ENCODE measurements at regions not wholly inside any gene's neighbourhood (a gene's known extent, or its start where the extent isn't known, plus 50 kb on each side); places are given as distances from the start of the nearest gene placed in this dataset.

- DNase-seq: no peak
Measured at GRCh38 chr4:129167640-129168260, 71.8 kb downstream of the C4orf33 start.

GRCh38 chr4:129172181-129172580 is 76.2 kb downstream of the C4orf33 start:
- no peak for DNase-seq

- DNase-seq: no peak
Measured at GRCh38 chr4:129176864-129177263, 80.9 kb downstream of the C4orf33 start.

GRCh38 chr4:129179276-129179675 is 83.3 kb downstream of the C4orf33 start:
- no peak for DNase-seq

GRCh38 chr4:129189630-129190029 is 93.7 kb downstream of the C4orf33 start:
- no peak for DNase-seq

GRCh38 chr4:129193357-129194100 is 97.6 kb downstream of the C4orf33 start:
- no peak for DNase-seq

- DNase-seq: no peak
Measured at GRCh38 chr4:129208481-129208880, 112.5 kb downstream of the C4orf33 start.

GRCh38 chr4:129213692-129214091 is 117.7 kb downstream of the C4orf33 start:
- DNase-seq: no peak

GRCh38 chr4:129218360-129218759 is 122.4 kb downstream of the C4orf33 start:
- no peak for DNase-seq

GRCh38 chr4:129218897-129219296 is 122.9 kb downstream of the C4orf33 start:
- DNase-seq: no peak

- DNase-seq: no peak
Measured at GRCh38 chr4:129220254-129220653, 124.3 kb downstream of the C4orf33 start.

GRCh38 chr4:129223945-129224344 is 128.0 kb downstream of the C4orf33 start:
- no peak for DNase-seq

GRCh38 chr4:129230846-129231245 is 134.9 kb downstream of the C4orf33 start:
- no peak for DNase-seq

GRCh38 chr4:129231945-129232588 is 136.1 kb downstream of the C4orf33 start:
- DNase-seq: no peak

- DNase-seq: no peak
Measured at GRCh38 chr4:129232589-129233337, 136.8 kb downstream of the C4orf33 start.

GRCh38 chr4:129233691-129234090 is 137.7 kb downstream of the C4orf33 start:
- DNase-seq: no peak

- no peak for DNase-seq
Measured at GRCh38 chr4:129236351-129236750, 140.4 kb downstream of the C4orf33 start.

GRCh38 chr4:129239088-129239487 is 143.1 kb downstream of the C4orf33 start:
- no peak for DNase-seq

- DNase-seq: no peak
Measured at GRCh38 chr4:129240816-129241215, 144.9 kb downstream of the C4orf33 start.

- DNase-seq: no peak
Measured at GRCh38 chr4:129246145-129246544, 150.2 kb downstream of the C4orf33 start.

GRCh38 chr4:129246910-129247461 is 151.0 kb downstream of the C4orf33 start:
- no peak for DNase-seq

GRCh38 chr4:129248621-129249020 is 152.7 kb downstream of the C4orf33 start:
- DNase-seq: no peak

- no peak for DNase-seq
Measured at GRCh38 chr4:129254126-129254525, 158.2 kb downstream of the C4orf33 start.
